ENCODE measurements at regions not wholly inside any gene's neighbourhood (a gene's known extent, or its start where the extent isn't known, plus 50 kb on each side); places are given as distances from the start of the nearest gene placed in this dataset.

GRCh38 chr21:31397030-31397429 lies 53.0 kb upstream of the TIAM1 start:
- TF ChIP-seq POLR2A (IDR thresholded peaks at IDR 0.05; ENCODE audit: low read depth, low read length): no peak
- TF ChIP-seq CTCF (IDR thresholded peaks at IDR 0.05; ENCODE audit: extremely low read depth in 1 of 2, insufficient read depth in 1 of 2, low read depth in 1 of 2, low read length in 2 of 2): no peak
